ENCODE measurements at regions not wholly inside any gene's neighbourhood (a gene's known extent, or its start where the extent isn't known, plus 50 kb on each side); places are given as distances from the start of the nearest gene placed in this dataset.

DNA sequence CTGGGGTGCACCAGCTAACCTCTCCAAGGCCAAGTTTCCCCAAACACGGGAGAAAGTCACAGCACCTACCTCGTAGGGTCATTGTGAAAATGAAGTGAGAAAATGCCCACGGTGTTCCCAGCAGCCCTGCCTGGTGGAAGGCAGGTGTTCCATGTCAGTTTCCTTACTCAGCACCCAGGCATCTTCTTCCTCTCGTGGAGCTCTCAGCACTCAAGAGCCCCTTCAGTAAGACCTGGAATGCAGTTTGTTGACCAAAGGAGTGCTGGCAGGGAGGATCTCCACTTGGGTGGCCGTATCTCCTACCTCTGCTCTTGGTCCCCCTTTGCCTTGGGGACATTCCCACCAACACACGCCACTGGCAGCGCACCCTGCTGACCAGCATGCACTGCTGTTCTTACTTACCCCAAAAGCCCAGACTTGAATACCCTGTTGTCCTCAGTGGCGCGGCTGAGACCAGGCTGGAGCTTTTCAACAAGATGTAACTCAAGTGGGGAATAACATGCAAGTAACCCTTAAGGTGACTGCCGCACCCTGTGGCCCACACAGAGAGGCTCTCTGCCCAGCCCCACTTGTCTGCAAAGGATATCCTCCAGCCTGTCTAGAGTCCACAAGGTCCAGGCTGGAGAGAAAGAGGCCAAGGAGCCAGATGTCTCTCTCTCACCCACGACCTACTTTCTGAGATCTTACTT is 201.2 kb upstream of the TMEM45B start:
- no peak for DNase-seq (ENCODE audit: low read depth in 6 of 9, low spot score in 9 of 9)
- WGBS = 91% methylated on average over 11 of the region's 11 CpGs
- Histone ChIP-seq H3K9me3 (ENCODE audit: control insufficient read depth in 2 of 2, insufficient read depth in 1 of 2, low read length in 1 of 2) (no peaks in the 10 kb centered on the region), H3K4me3 (ENCODE audit: low read length in 2 of 2) (no peak overlapping the region), H3K27ac (ENCODE audit: low read depth in 1 of 2, low read length in 1 of 2) (no peak overlapping the region), H3K4me1 (ENCODE audit: control insufficient read depth in 2 of 2, insufficient read depth in 2 of 2, low read length in 2 of 2) (no peaks in the 10 kb centered on the region), H3K27me3 (ENCODE audit: control insufficient read depth in 2 of 2, insufficient read depth in 1 of 2, low read length in 1 of 2) (peaks cover 0 to 15% of the 10 kb centered on the region in 2 donors), H3K36me3 (ENCODE audit: control insufficient read depth in 2 of 2, insufficient read depth in 2 of 2, low read length in 1 of 2) (no peaks in the 10 kb centered on the region)

DNA sequence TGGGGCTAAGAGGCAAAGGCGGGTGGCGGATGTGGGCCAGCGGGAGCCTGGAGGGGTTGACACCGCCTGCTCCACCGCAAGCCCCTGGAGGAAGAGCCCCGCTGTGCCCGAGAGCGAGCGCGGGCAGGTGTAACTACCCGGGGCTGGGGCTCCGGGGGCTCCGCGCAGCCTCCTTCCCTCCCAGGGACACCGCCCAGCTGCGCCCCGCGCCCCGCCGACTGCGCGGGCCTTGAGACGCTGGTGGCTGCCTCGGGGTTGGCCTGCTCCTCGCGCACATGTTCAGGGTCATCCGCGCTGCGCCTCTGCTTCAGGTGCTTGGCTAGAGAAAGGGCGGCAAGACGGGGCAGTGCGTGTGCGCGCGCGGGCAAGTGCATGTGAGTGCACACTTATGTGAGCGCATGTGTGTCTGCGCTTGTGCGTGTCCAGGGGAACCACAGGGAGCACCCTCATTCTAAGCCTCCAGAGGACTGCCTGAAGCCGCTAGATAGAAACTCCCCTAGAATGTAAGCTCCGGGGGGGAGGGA is 197.5 kb upstream of the TMEM45B start:
- Histone ChIP-seq H3K27ac (ENCODE audit: low read depth in 1 of 2, low read length in 1 of 2) (no peak overlapping the region), H3K4me3 (ENCODE audit: low read length in 2 of 2) (no peak overlapping the region), H3K9me3 (ENCODE audit: control insufficient read depth in 2 of 2, insufficient read depth in 1 of 2, low read length in 1 of 2) (no peaks in the 10 kb centered on the region), H3K4me1 (ENCODE audit: control insufficient read depth in 2 of 2, insufficient read depth in 2 of 2, low read length in 2 of 2) (no peaks in the 10 kb centered on the region), H3K27me3 (ENCODE audit: control insufficient read depth in 2 of 2, insufficient read depth in 1 of 2, low read length in 1 of 2) (peaks cover 0 to 15% of the 10 kb centered on the region in 2 donors), H3K36me3 (ENCODE audit: control insufficient read depth in 2 of 2, insufficient read depth in 2 of 2, low read length in 1 of 2) (no peaks in the 10 kb centered on the region)
- DNase-seq (ENCODE audit: low read depth in 6 of 9, low spot score in 9 of 9) = no peak
- 42% methylated on average over 41 of the region's 41 CpGs for WGBS

DNA sequence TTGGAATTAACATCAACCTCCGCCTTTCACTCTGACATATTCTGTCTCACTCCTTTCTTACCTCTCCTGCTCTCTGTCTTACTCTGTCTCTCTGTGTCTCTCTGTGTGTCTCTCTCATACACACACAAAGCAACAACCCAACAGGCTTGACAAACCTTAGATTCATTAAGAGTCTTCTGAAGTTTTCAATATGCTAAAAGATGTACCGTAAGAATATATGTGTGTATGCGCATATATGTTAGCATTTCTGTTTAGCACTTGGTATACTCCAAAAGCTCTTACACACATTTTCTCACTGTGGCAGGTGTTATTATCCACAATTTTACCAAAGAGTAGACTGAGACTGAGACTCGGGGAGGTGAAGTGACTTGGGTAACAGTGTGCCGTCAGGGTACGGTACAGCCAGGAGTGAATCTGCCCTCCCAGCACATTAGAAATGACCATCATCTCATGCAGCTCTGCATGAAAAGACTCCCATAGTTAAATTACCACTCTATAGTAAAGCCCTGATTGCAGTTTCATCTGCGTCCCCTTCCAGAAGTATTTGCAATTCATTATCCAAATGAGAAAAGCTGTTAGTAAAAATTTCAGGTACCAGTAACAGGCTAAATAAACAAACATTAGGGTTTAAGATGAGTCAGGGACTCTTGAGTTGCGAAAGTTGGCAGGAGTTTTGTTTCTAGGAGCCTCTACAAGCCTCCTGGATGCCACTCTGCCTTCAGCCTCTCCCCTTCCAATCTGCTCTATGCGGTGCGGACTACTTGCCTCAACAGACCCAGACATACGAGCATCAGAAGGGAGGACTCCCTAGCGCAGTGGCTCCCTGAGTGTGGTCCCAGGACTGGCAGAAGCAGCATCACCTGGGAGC is 195.2 kb upstream of the TMEM45B start:
- H3K27ac ChIP-seq (ENCODE audit: low read depth in 1 of 2, low read length in 1 of 2) = no peak overlapping the region
- peaks cover 0 to 15% of the 10 kb centered on the region in 2 donors for H3K27me3 ChIP-seq (ENCODE audit: control insufficient read depth in 2 of 2, insufficient read depth in 1 of 2, low read length in 1 of 2)
- H3K36me3 ChIP-seq (ENCODE audit: control insufficient read depth in 2 of 2, insufficient read depth in 2 of 2, low read length in 1 of 2) = no peaks in the 10 kb centered on the region
- 90% methylated on average over 12 of the region's 12 CpGs for WGBS
- no peaks in the 10 kb centered on the region for H3K9me3 ChIP-seq (ENCODE audit: control insufficient read depth in 2 of 2, insufficient read depth in 1 of 2, low read length in 1 of 2)
- no peaks in the 10 kb centered on the region for H3K4me1 ChIP-seq (ENCODE audit: control insufficient read depth in 2 of 2, insufficient read depth in 2 of 2, low read length in 2 of 2)
- no peak for DNase-seq (ENCODE audit: low read depth in 6 of 9, low spot score in 9 of 9)
- no peak overlapping the region for H3K4me3 ChIP-seq (ENCODE audit: low read length in 2 of 2)

DNA sequence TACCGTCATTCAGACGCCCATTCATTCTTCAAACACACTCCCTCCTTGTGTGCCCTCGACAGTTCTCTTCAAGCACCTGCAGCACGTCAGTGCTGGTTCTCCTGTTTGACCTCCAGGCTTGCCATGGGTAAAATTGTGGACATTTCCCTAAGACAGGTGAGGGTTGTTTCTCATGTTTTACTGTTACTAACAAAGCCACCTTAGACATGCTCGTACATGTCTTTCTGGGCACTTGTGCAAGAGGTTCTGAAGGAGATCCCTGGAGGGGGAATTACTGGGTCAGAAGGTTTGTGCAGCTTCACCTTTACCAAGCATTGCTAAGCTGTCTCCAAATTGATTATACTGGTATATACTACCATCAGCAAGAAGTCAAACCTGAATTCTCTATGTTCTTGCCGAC is 189.7 kb upstream of the TMEM45B start:
- no peaks in the 10 kb centered on the region for H3K27me3 ChIP-seq (ENCODE audit: control insufficient read depth in 2 of 2, insufficient read depth in 1 of 2, low read length in 1 of 2)
- H3K36me3 ChIP-seq (ENCODE audit: control insufficient read depth in 2 of 2, insufficient read depth in 2 of 2, low read length in 1 of 2) = no peaks in the 10 kb centered on the region
- DNase-seq (ENCODE audit: low read depth in 6 of 9, low spot score in 9 of 9) = no peak
- WGBS = 90% methylated on average over 6 of the region's 6 CpGs
- no peak overlapping the region for H3K27ac ChIP-seq (ENCODE audit: low read depth in 1 of 2, low read length in 1 of 2)
- no peak overlapping the region for H3K4me3 ChIP-seq (ENCODE audit: low read length in 2 of 2)
- H3K4me1 ChIP-seq (ENCODE audit: control insufficient read depth in 2 of 2, insufficient read depth in 2 of 2, low read length in 2 of 2) = no peaks in the 10 kb centered on the region
- H3K9me3 ChIP-seq (ENCODE audit: control insufficient read depth in 2 of 2, insufficient read depth in 1 of 2, low read length in 1 of 2) = no peaks in the 10 kb centered on the region

DNA sequence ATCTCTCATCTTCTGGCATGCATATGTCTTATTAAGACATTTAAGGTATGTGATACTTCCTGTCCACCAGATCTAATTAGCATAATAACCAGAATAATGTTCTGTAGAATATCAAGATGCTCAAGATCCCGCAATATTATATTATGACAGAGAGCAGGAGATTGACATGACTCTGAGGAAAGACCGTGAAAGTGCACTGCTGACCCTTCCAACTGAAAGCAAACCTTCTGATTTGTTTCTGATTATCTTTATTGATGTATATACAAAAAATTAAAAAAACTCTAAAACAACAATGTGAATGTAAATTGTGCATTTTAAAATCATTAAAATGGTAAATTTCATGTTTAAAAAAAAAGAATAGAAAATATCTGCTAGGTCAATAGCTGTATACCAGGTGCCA is 184.4 kb upstream of the TMEM45B start:
- no peak overlapping the region for H3K27ac ChIP-seq (ENCODE audit: low read depth in 1 of 2, low read length in 1 of 2)
- WGBS = 93% methylated on average over 2 of the region's 2 CpGs
- H3K9me3 ChIP-seq (ENCODE audit: control insufficient read depth in 2 of 2, insufficient read depth in 1 of 2, low read length in 1 of 2) = no peaks in the 10 kb centered on the region
- H3K4me3 ChIP-seq (ENCODE audit: low read length in 2 of 2) = no peak overlapping the region
- H3K36me3 ChIP-seq (ENCODE audit: control insufficient read depth in 2 of 2, insufficient read depth in 2 of 2, low read length in 1 of 2) = no peaks in the 10 kb centered on the region
- no peak for DNase-seq (ENCODE audit: low read depth in 6 of 9, low spot score in 9 of 9)
- H3K27me3 ChIP-seq (ENCODE audit: control insufficient read depth in 2 of 2, insufficient read depth in 1 of 2, low read length in 1 of 2) = no peaks in the 10 kb centered on the region
- H3K4me1 ChIP-seq (ENCODE audit: control insufficient read depth in 2 of 2, insufficient read depth in 2 of 2, low read length in 2 of 2) = no peaks in the 10 kb centered on the region

DNA sequence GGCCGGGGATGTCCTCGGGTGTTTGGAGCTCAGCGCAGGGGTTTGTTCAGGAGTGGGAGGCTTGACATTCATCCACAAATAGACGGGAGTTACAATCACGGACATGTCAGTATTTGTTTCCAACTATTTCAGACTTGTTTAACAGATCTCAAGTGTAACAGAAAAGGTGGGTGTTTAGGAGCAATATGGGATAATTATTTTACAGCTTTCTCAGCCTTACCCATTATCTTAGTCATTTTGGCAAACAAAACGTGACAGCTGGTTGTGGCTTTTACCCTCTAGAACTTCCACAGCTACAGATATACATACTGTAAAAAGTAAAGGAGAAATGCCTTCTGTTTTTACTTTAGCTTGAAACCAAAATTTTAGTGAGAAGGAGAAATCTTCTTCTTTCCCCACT is 178.7 kb upstream of the TMEM45B start:
- Histone ChIP-seq H3K27ac (ENCODE audit: low read depth in 1 of 2, low read length in 1 of 2) (no peak overlapping the region), H3K36me3 (ENCODE audit: control insufficient read depth in 2 of 2, insufficient read depth in 2 of 2, low read length in 1 of 2) (no peaks in the 10 kb centered on the region), H3K4me1 (ENCODE audit: control insufficient read depth in 2 of 2, insufficient read depth in 2 of 2, low read length in 2 of 2) (no peaks in the 10 kb centered on the region), H3K9me3 (ENCODE audit: control insufficient read depth in 2 of 2, insufficient read depth in 1 of 2, low read length in 1 of 2) (no peaks in the 10 kb centered on the region), H3K4me3 (ENCODE audit: low read length in 2 of 2) (no peak overlapping the region), H3K27me3 (ENCODE audit: control insufficient read depth in 2 of 2, insufficient read depth in 1 of 2, low read length in 1 of 2) (no peaks in the 10 kb centered on the region)
- DNase-seq (ENCODE audit: low read depth in 6 of 9, low spot score in 9 of 9) = no peak
- 85% methylated on average over 6 of the region's 6 CpGs for WGBS

DNA sequence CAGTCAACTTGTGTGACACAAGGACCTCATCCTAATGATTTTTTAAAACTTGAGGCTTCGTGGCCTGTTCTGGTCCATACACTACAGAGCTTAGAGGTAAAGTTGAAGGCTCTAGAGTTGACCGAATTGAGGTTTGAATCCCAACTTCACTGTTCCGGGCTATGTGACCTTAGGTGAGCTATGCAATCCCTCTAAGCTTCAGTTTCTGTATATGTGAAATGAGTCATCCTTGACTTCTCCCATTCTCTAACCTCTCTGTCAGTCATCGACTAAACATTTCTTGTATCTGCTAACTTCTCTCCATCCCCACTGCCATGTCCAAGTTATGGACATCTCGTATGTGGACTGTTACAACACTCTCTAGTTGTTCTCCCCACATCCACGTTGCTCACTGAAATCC is 178.2 kb upstream of the TMEM45B start:
- Histone ChIP-seq H3K27ac (ENCODE audit: low read depth in 1 of 2, low read length in 1 of 2) (no peak overlapping the region), H3K9me3 (ENCODE audit: control insufficient read depth in 2 of 2, insufficient read depth in 1 of 2, low read length in 1 of 2) (no peaks in the 10 kb centered on the region), H3K27me3 (ENCODE audit: control insufficient read depth in 2 of 2, insufficient read depth in 1 of 2, low read length in 1 of 2) (no peaks in the 10 kb centered on the region), H3K36me3 (ENCODE audit: control insufficient read depth in 2 of 2, insufficient read depth in 2 of 2, low read length in 1 of 2) (no peaks in the 10 kb centered on the region), H3K4me3 (ENCODE audit: low read length in 2 of 2) (no peak overlapping the region), H3K4me1 (ENCODE audit: control insufficient read depth in 2 of 2, insufficient read depth in 2 of 2, low read length in 2 of 2) (no peaks in the 10 kb centered on the region)
- WGBS = 90% methylated on average over 6 of the region's 6 CpGs
- DNase-seq (ENCODE audit: low read depth in 6 of 9, low spot score in 9 of 9) = no peak

DNA sequence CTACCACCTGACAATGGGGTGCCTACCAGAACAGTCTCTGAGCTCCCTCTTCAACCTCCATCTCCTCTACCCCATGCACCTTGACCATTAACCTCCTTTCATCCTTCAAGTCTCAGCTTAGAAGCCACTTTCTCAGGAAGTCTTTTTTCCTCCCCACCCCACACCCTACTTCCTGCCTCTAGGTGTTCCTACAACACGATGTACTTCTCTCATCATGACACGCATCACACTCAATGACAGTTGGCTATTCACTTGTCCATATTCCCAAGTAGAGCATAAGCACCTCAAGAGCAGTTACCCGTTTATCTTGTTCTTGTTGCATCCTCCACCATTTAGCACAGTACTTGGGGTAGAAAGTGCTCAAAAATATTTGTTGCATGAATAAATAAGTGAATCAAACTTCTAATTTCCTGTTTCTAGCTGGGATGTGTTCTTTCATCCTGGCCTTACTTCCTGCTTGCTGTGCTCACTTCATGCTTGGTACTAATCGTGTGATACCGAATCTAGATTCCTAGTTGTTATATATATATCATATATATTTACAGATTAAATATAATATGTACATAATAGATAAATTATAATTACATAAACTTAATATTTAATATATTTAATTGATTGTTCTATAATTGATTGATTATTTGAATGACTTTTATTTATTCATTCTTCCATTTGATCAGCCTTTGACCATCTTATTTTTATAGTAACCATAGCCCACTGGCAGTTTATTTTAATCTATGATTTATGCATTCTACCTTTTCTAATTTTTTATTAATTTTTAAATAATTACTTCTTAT is 177.5 kb upstream of the TMEM45B start:
- no peak overlapping the region for H3K4me3 ChIP-seq (ENCODE audit: low read length in 2 of 2)
- H3K36me3 ChIP-seq (ENCODE audit: control insufficient read depth in 2 of 2, insufficient read depth in 2 of 2, low read length in 1 of 2) = no peaks in the 10 kb centered on the region
- H3K27me3 ChIP-seq (ENCODE audit: control insufficient read depth in 2 of 2, insufficient read depth in 1 of 2, low read length in 1 of 2) = no peaks in the 10 kb centered on the region
- 70% methylated on average over 5 of the region's 5 CpGs for WGBS
- no peak for DNase-seq (ENCODE audit: low read depth in 6 of 9, low spot score in 9 of 9)
- H3K27ac ChIP-seq (ENCODE audit: low read depth in 1 of 2, low read length in 1 of 2) = no peak overlapping the region
- no peaks in the 10 kb centered on the region for H3K9me3 ChIP-seq (ENCODE audit: control insufficient read depth in 2 of 2, insufficient read depth in 1 of 2, low read length in 1 of 2)
- H3K4me1 ChIP-seq (ENCODE audit: control insufficient read depth in 2 of 2, insufficient read depth in 2 of 2, low read length in 2 of 2) = no peaks in the 10 kb centered on the region

DNA sequence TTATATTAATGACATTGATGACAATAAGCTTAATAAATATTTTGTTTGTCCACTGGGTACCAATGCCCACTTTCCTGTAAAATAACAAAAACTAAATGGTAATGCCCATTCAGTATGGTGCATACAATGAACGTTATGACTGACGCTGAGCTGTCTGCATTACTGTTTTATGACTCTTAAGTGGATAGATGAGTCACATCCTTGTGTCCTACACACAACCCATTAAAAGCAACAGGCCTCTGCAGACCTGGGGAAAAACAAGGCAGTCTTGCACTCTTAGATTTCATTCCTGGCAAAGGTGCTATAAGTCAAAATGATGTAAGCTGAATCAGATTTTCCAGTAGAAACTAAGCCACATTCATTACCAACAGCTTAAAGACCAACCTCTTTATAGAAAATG is 176.3 kb upstream of the TMEM45B start:
- Histone ChIP-seq H3K9me3 (ENCODE audit: control insufficient read depth in 2 of 2, insufficient read depth in 1 of 2, low read length in 1 of 2) (no peaks in the 10 kb centered on the region), H3K4me1 (ENCODE audit: control insufficient read depth in 2 of 2, insufficient read depth in 2 of 2, low read length in 2 of 2) (no peaks in the 10 kb centered on the region), H3K36me3 (ENCODE audit: control insufficient read depth in 2 of 2, insufficient read depth in 2 of 2, low read length in 1 of 2) (no peaks in the 10 kb centered on the region), H3K27ac (ENCODE audit: low read depth in 1 of 2, low read length in 1 of 2) (no peak overlapping the region), H3K27me3 (ENCODE audit: control insufficient read depth in 2 of 2, insufficient read depth in 1 of 2, low read length in 1 of 2) (no peaks in the 10 kb centered on the region), H3K4me3 (ENCODE audit: low read length in 2 of 2) (no peak overlapping the region)
- 80% methylated on average over 2 of the region's 2 CpGs for WGBS
- DNase-seq (ENCODE audit: low read depth in 6 of 9, low spot score in 9 of 9) = no peak

All from thymus (tissue), 11 donors.